PC-3 (cell line): ENCODE measurements at regions not wholly inside any gene's neighbourhood (a gene's known extent, or its start where the extent isn't known, plus 50 kb on each side); places are given as distances from the start of the nearest gene placed in this dataset.

Experiments used
- CTCF ChIP-seq: fragments of 300-600 bp; sonication (generic); conservative IDR thresholded peaks from 2 replicates; pipeline ENCODE4 v1.5.1; 2017; ENCODE audit warnings: antibody characterized with exemption, low read depth, mild to moderate bottlenecking, low read length
- EZH2 ChIP-seq: fragments of 300-600 bp; sonication (generic); IDR thresholded peaks from one replicate; pipeline ENCODE4 v1.6.1; 2017; ENCODE audit warnings: antibody characterized with exemption, mild to moderate bottlenecking, low read length; ENCODE audit not compliant: unreplicated experiment

GRCh38 chr12:25362646-25363045 lies 111.9 kb upstream of the KRAS start:
- TF ChIP-seq CTCF: no peak
- no peak for TF ChIP-seq EZH2
